Bone marrow (tissue), 2 donors: ENCODE measurements at regions not wholly inside any gene's neighbourhood (a gene's known extent, or its start where the extent isn't known, plus 50 kb on each side); places are given as distances from the start of the nearest gene placed in this dataset.

Experiments used
- DNase-seq, 2 donors: peaks; one replicate each; lab custom pipeline; 2025; lab: John Stamatoyannopoulos, UW

DNA sequence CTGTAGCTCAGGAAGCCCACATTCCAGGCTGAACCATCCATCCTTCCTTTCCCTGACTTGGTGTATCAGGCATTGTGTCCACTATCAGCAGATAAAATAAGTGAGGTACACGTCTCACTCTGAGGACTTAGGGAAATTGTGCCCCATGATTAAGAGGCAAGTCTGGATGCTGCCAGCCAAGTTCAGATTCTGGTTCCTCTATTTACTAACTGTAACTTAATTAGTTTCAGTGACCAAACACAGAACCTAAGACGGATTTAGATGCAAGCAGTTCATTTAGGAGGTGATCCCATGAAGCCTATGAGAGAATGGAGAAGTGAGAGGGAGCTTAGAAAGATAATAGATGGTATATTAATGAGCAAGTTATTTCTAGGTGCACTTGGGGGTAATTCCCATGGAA is 56.6 kb upstream of the PACRGL start:
- no peak for DNase-seq

DNA sequence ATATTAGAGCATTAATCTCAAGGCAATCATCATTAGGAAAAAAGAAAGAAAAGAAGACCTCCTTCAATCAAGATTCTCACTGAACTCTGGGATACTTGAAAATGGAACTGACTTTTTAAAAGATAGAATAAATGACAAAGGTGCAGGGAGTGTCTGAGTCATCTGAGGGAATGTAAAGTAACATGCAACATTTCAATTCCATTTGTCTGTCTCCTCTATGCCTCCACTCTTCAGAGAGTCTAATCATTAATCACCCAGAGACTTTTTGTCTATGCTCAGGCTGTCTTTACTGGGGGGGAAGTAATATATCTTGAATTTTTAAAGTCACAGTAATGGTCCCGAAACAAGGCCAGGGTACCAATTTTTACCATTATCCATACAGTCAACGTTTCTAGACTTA is 55.0 kb upstream of the PACRGL start:
- no peak for DNase-seq

GRCh38 chr4:20646287-20646686 is 54.0 kb upstream of the PACRGL start:
- no peak for DNase-seq
